HG03175 (cell line): ENCODE measurements at regions not wholly inside any gene's neighbourhood (a gene's known extent, or its start where the extent isn't known, plus 50 kb on each side); places are given as distances from the start of the nearest gene placed in this dataset.

Source experiments
- ATAC-seq: cut with Tn5 transposase; IDR thresholded peaks from one replicate; pipeline ENCODE4 v1.9.1; 2021; ENCODE audit warnings: mild to moderate bottlenecking, moderate library complexity; ENCODE audit not compliant: unreplicated experiment

- ATAC-seq, result no peak
Measured at GRCh38 chr1:208628022-208628914, 384.1 kb upstream of the PLXNA2 start.

GRCh38 chr1:208631092-208631491 lies 386.9 kb upstream of the PLXNA2 start:
- ATAC-seq, result no peak

GRCh38 chr1:208631506-208631905 lies 387.3 kb upstream of the PLXNA2 start:
- ATAC-seq, result no peak

GRCh38 chr1:208634346-208635140 lies 390.4 kb upstream of the PLXNA2 start:
- ATAC-seq, result no peak

GRCh38 chr1:208637181-208637580 lies 393.0 kb upstream of the PLXNA2 start:
- ATAC-seq, result no peak

GRCh38 chr1:208639382-208639781 lies 395.2 kb upstream of the PLXNA2 start:
- no peak for ATAC-seq

GRCh38 chr1:208640295-208640694 lies 396.1 kb upstream of the PLXNA2 start:
- ATAC-seq, result no peak

GRCh38 chr1:208641579-208642280 lies 397.5 kb upstream of the PLXNA2 start:
- no peak for ATAC-seq

- ATAC-seq, result no peak
Measured at GRCh38 chr1:208643005-208643597, 398.9 kb upstream of the PLXNA2 start.

GRCh38 chr1:208644401-208645160 lies 400.4 kb upstream of the PLXNA2 start:
- ATAC-seq, result no peak

GRCh38 chr1:208646431-208646830 lies 402.2 kb upstream of the PLXNA2 start:
- ATAC-seq, result no peak

- ATAC-seq, result no peak
Measured at GRCh38 chr1:208648146-208648545, 404.0 kb upstream of the PLXNA2 start.

GRCh38 chr1:208652296-208653160 lies 408.3 kb upstream of the PLXNA2 start:
- peak; percentile 95 for ATAC-seq

- no peak for ATAC-seq
Measured at GRCh38 chr1:208653426-208653825, 409.2 kb upstream of the PLXNA2 start.

- ATAC-seq, result no peak
Measured at GRCh38 chr1:208654241-208654640, 410.1 kb upstream of the PLXNA2 start.

- no peak for ATAC-seq
Measured at GRCh38 chr1:208665936-208666335, 421.8 kb upstream of the PLXNA2 start.

GRCh38 chr1:208668991-208669390 lies 424.8 kb upstream of the PLXNA2 start:
- ATAC-seq, result no peak

GRCh38 chr1:208670778-208671177 lies 426.6 kb upstream of the PLXNA2 start:
- no peak for ATAC-seq
